Jurkat, Clone E6-1 (cell line): ENCODE measurements at regions not wholly inside any gene's neighbourhood (a gene's known extent, or its start where the extent isn't known, plus 50 kb on each side); places are given as distances from the start of the nearest gene placed in this dataset.

Experiments used
- DNase-seq: peaks from one replicate; pipeline ENCODE4 v3.0.0-alpha.2; 2011; ENCODE audit warnings: low read depth, low spot score
- H3K4me3 ChIP-seq: 2 replicates; pipeline ENCODE4 v1.5.1; 2011; ENCODE audit warnings: mild to moderate bottlenecking, low read length, control low read depth, moderate library complexity

DNA sequence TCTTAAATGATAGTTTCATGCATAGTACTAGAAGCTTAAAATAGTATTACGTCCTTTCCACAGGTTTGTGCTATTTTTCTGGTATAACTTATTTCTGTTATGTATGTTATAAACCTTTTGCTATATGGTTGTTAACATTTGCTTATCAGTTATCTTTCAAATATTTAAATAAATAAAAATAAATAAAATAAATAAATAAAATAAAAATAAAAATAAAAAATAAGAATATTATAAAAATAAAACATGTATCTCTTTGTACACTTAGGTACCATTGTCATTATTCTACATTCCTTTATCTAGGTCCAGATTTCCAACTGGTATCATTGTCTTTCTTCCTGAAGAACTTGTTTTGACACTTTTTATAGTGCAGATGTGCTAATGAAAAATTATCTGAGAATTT is 1310.4 kb upstream of the SLC10A2 start:
- no peak overlapping the region for H3K4me3 ChIP-seq
- DNase-seq = no peak

DNA sequence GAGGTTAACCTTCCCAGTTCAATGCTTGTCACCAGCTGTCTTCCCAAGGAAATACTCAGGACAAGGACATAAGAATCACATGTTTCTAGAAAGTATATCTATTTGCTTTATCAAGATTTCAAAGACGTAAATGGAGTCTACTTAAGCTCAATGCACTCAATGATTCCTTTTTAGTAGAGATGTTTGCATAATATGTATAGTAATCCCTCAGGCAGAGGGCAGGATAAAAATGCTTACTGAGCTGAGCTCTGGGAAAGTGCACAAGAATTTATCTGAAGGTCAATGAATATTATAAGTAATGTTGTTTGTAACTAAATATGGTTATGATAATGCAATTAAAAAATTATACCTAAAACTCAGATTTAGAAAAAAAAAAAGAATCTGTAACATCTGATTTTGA is 1309.4 kb upstream of the SLC10A2 start:
- H3K4me3 ChIP-seq = no peak overlapping the region
- no peak for DNase-seq

DNA sequence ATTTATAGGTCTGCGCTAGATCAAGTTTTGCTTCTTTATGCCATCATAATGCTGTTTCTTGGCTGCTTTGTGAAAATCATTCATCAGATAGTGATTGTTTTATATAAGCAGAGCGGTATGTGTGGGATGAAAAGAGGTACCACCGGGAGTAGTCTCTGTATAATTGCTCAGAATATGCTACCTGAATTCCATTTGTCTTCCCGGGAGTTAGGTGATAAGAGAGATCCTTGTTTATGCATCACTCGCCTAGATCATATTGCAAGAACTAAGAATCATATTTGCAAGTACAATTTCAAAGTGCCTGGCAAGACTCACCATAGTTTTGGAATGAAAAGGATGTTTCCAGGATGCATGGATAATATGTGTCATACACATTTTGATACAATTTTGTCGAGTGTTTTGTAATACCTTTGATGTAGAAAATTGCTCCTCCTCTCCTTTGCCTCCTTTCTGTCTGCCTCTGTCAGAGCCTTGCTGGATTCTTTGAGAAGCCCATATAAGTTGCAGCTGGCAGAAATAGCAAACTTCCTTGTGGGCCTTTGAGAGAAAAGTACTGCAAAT is 1306.0 kb upstream of the SLC10A2 start:
- DNase-seq = no peak
- H3K4me3 ChIP-seq = no peak overlapping the region

DNA sequence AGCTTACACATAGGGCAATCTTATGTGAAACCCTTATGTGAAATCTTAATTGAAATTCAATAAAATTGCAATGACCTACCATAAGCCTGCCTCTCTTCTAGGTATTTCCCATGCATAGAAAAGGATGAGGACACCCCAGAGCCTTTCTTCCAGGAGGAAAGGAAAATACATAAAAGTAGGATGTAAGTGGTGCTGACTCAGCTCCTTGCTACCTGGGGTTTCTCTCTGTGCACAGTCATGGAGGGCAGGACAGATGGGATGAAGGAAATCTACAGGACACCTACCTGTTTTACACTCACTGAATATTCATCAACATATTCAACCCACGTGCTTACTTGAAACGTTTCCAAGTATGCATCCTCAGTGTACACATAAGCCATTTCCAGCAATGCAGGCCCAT is 1299.2 kb upstream of the SLC10A2 start:
- no peak overlapping the region for H3K4me3 ChIP-seq
- DNase-seq = no peak

DNA sequence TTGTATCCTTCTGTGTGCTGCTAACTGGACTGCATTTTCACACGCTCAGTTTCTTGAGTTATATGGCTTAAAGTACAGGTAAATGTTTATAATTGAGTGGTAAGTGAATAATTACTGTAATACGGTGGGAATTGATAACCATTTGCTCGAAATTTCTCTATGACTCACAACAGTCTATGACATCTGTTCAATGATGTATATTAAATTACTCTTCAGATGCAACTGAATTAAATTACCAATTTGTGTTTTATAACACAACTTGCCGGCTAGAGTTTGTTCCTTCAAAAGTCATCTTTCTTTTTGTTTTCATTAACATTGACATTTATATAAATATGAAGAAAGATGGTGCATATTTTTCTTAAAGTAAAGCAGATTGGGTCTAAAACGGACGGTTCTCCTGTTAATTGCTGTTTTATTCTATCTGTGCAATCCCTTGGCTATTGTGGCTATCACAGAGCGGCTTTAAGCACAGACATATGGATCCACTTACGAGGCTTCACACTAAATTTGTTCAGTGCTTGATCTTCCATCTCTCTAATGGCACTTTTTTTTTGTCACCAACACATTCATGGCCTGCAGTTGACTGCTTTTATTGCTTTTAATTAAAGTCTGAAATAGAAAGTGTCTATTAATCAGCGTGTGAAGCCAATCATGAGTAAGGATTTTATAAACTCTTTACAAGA is 1291.6 kb upstream of the SLC10A2 start:
- DNase-seq = no peak
- no peak overlapping the region for H3K4me3 ChIP-seq

DNA sequence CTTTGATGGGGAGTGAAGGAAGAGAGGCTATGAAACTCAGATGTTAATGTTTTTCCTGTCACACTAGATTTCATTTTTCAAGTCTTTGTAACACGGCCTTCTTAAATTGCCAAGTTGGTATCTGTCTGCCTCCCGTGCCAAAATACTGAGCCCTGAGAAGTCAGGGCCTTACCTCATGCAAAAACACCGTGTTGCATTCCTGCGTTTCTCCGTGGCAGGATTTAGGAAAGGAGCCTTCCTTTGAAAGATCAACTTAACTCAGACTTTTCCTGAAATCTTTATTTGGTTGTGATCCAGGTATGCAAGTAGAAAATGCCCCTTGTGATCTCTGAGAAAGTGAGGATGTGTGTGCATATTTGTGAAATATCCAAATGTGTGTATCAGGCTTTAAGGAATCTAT is 1291.0 kb upstream of the SLC10A2 start:
- no peak for DNase-seq
- no peak overlapping the region for H3K4me3 ChIP-seq

DNA sequence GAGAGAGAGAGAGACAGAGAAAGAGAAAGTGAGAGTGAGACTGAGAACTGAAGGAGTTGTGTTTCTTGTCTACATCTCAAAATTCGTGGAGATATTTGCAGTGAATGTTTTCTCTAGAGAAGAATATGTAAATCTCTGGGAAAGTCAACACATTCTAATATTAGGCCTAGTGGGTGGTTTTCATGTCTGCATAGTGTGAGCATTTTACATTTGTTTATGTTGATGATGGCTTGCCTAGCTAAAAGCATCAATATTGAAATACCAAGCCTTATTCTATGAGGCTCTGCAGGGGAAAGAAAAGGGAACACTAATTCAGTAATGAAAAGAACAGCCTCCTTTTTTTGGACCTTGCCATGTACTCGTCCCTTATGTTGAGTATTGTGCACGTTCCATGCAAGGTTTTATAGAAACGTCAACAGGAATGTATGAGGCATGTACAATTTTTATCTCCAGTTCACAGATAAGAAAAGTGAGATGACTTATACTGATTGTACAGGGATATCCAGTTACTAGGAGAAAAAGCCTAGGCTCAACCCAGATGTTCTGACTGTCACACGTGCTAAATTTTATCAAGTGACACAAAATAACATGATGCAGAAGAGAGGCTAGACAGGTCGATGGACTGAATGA is 1288.9 kb upstream of the SLC10A2 start:
- no peak for DNase-seq

DNA sequence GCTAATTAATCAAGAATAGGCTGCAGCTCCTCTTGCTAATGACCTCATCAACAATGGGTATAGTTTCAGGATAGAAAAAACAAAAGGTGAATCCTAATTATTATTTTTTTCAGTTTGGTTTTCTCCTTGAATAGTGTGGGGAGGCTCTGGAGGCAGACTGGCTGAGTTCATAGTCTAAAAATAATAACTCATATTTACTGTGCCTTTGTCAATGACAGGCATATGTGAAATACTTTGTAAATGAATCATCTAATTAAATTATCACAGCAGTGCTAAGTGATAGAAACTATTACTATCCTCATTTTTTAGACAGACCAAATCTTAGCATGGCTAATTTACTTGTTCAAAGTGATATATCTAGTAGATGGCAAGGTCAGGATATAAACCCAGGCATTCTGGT is 1261.0 kb upstream of the SLC10A2 start:
- no peak for DNase-seq
- no peak overlapping the region for H3K4me3 ChIP-seq

More for the DNA sequence above, 1288.9 kb upstream of the SLC10A2 start:
- H3K4me3 ChIP-seq = no peak overlapping the region

DNA sequence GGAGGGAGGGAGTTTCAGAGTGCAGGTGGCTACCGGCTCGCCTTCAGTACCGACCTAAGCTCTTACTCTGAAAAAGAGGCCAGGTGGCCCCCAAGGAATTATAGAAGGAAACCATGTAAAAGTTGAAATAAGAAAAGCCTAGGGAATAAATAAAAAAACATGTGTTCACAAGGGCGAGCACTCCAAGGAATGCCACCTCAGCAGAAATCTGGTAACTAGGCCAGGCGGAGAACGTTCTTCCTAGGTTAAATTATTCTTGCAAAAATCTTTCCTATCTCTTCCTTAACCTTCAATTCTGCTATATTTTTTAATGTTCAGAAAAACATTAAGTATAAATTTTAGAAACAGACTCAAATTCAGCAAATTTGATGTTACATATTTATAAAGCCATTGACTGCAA is 1260.3 kb upstream of the SLC10A2 start:
- no peak for DNase-seq

DNA sequence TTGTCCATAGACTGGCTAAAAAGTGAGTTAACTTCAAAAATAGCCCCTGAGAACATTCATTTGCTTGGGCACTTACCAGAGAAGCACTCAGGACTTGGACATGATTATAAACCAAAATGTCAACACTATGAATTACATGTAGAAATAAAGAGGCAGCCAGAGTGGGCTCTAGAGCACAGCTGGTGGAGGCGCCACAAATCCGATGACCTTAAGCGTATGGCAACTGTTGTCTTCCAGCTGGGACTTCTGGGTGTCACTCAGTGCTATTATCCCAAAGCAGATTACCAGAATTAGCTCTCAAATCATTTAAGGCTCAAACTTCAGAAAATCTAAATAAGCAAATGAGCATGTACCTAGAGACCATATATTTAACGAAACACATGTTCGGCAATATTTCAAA is 1255.5 kb upstream of the SLC10A2 start:
- DNase-seq = no peak
- no peak overlapping the region for H3K4me3 ChIP-seq

More for the DNA sequence above, 1260.3 kb upstream of the SLC10A2 start:
- H3K4me3 ChIP-seq = no peak overlapping the region

DNA sequence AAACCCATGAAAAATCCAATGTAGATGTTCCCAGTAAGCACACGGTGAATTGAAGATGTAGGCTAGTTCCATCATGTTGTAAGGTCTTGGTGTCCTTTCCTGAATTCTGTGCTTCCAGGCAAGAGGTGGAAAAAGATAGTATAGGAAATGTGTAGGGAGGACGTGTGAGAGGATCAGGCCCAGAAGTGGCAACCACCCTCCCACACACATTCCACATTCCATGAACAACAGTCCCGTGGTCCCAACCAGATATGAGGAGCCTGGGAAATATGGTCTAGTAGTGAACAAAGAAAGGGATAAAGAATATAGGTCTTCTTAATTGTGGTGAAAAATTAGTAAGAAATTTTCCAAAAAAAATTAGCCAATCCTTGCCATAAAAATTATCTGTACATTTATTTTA is 1254.2 kb upstream of the SLC10A2 start:
- DNase-seq = no peak
- H3K4me3 ChIP-seq = no peak overlapping the region

DNA sequence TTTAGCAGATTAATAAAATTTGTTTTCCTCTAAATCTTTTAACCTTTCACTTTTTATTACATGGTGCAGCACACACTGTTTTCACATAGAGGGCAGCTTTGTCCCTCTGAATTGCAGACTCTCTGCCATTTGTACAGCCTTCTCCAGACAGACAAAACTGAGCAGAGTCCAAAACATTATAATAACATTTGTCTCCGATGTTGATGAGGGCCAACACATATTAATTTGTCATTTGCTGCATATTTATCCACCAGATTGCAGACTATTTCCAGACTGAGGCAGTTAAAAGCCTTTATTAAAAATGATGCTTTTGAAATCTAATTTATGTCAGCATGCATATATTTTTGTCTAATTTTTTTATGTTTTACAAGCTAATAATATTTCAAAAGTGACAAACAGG is 1251.9 kb upstream of the SLC10A2 start:
- no peak overlapping the region for H3K4me3 ChIP-seq
- no peak for DNase-seq

DNA sequence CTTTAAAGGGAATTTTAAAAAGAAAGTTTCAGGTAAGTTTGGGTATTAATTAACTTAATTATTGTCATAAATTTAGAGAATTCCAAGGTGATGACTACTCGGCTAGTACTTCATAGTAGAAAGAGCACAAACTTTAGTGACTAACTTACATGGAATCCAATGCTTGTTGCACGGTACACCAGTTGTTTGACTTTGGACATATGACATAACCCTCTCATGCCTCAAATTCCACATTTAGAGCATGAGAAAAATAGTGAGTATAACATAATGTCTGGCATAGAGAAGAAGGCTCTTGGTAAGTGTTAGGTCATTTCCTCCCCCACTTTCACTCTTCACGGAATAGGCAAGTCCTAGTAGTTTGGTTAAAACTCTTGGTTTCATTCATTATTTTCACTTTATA is 1249.4 kb upstream of the SLC10A2 start:
- no peak for DNase-seq
- no peak overlapping the region for H3K4me3 ChIP-seq

DNA sequence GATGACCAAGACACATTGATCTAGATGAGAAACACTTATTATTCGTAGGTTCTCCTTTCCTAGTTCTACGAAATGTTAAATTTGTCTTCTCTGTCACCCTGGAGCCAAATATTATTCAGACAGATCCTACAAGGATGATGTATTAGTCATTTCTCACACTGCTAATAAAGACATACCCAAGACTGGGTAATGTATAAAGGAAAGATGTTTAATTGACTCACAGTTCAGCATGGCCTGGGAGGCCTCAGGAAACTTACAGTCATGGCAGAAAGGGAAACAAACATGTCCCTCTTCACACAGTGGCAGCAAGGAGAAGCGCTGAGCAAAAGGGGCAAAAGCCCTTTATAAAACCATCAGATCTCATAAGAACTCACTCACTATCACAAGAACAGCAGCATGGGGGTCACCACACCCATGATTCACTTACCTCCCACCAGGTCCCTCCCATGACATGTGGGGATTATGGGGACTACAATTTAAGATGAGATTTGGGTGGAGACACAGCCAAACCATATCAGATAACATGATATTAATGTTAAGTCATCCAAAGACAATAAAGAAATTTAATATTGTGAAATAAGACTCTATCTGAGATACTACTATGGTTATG is 1248.8 kb upstream of the SLC10A2 start:
- no peak for DNase-seq
- no peak overlapping the region for H3K4me3 ChIP-seq

DNA sequence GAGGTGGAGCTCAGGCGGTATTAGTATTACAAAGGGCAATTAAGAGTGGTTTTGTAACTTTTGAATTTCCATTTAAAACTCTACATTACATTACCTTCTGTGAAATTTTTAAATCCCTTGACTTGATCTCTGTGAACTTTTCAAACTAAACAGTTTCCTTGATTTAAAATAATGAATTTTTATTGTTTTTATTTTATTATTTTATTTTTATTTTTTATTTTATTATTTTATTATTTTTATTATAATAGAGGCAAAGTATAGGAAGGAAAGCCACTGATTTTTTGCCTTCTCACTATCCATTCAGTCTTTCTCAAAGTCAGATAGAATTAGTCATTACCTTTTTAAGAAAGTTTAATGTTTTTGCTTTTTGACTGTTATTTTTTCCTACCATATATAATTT is 1248.1 kb upstream of the SLC10A2 start:
- no peak overlapping the region for H3K4me3 ChIP-seq
- DNase-seq = no peak

DNA sequence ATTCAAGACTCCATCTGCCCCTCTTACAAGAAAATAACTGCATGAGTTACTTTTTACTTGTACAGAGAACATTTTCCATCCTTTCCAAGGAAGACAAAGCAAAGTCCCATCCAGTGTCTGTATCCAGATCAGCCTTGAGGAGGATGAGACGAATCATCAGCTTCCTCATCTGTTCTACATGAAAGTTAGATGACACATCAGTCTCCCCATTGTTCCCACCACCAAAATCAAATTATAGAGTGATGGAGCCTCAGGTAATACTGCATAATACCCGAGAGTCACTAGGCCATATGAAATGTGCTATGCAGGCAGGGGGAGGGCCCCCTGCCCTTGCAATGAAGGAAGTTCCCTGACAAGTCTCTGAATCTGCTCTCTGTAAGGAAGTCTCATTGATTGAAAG is 1244.6 kb upstream of the SLC10A2 start:
- no peak for DNase-seq
- no peak overlapping the region for H3K4me3 ChIP-seq

DNA sequence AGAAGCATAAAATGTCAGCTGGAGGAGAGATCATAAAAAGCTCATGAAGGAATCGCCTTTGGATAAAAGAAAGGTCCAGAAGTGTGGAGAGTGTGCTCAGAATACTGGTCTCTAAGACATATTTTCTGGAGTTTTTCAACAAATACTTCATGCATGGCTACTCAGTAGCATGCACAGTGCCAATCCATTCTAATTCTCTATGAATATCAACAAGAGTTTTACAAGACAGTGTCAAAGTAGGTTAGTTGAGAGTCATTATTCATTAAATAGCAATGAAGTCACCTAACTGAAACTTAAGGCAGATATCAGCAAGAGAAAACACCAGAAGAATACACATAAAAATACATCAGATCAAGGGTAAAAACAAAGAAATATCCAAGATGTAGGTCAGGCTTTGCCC is 1243.2 kb upstream of the SLC10A2 start:
- no peak overlapping the region for H3K4me3 ChIP-seq
- DNase-seq = no peak

DNA sequence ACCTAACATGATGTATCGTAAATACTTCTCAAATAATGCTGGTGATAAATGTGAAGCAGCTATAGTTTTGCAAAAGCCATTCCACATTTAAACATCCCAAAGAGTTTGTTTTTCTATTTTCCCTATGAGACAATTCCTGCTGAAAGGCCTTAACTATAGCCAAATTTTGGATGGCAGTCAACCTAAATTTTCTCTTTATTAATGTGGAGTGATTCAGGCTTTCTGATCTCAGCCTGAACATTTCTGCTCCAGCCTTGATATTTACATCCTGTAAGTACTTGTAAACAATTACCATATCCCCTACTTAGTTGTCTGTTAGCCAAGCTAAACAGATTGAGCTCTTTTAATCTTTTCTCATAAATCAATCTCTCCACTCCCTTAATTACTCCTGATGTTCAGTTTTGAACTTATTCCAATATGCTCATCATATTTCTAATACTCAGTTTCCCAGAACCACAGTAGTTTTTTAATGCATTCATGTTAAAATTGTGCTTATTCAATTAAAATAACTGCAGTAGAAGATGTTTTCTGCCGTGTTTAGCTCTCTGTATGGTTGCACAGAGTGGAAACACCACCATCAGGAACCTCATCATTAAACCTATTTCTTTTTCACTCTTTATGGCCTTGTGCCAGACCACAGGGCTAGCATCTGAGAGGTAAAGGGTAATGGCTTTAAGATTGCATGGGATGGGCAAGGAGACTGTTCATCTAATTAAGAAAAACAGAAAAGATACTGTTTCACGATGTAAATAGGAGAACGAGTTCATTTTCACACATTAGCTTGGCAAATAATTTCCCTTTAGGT is 1235.2 kb upstream of the SLC10A2 start:
- no peak for DNase-seq
- no peak overlapping the region for H3K4me3 ChIP-seq

DNA sequence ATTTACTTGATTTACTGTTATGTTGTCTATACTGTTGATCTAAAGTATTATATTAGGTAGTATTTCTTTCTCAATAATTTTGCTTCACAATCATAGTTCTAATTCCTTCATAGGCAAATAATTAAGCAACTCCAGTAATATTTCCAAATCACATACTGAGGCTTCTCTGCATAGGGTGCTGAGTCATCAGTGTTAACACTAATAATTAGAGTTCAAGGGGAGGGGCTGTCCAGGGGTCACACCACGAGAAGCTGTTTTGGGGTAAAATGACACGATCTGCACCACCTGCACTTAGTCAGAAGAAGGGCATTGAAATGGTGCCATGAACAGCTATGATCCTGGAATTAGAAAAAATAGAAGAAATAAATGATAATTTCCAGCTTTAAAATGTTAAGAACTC is 1230.9 kb upstream of the SLC10A2 start:
- no peak overlapping the region for H3K4me3 ChIP-seq
- no peak for DNase-seq

DNA sequence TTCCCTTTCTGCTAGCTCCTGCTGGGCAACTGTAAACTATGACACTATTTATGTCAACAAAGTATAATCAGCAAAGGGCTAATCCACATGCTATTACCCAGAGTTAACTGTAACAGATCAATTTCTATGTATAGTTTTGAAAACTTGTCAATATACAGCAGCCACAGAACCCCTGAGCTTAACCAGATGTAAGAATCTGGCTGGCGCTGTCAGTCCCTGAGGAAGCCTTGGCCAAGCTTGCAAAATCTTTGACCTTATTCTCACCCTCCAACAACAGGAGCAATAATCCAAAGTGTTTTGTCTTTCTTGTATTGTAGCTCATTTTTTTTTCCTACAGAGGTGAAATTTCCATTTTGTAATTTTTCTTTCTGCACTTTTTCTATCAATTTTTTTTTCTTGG is 1230.1 kb upstream of the SLC10A2 start:
- DNase-seq = no peak
- no peak overlapping the region for H3K4me3 ChIP-seq
